Naive B cell (primary cell): ENCODE measurements at regions not wholly inside any gene's neighbourhood (a gene's known extent, or its start where the extent isn't known, plus 50 kb on each side); places are given as distances from the start of the nearest gene placed in this dataset.

Experiments used
- ATAC-seq, 2 donors: fragments of 150-1000 bp; cut with Tn5 transposase; 2 replicates each; pipeline ENCODE4 v1.10.0; 2021; ENCODE audit warnings: low read depth in 2 of 2, mild to moderate bottlenecking in 2 of 2, moderate library complexity in 2 of 2
- DNase-seq: peaks from one replicate; pipeline ENCODE4 v3.0.0; 2022
- H3K27ac Mint-ChIP-seq, 6 donors: one replicate each; pipeline ENCODE4 v1.8.0; 2020 to 2022; ENCODE audit warnings: mild to moderate bottlenecking in 6 of 6, mixed read lengths in 6 of 6, moderate library complexity in 5 of 6, inconsistent platforms in 2 of 6
- H3K27me3 Mint-ChIP-seq, 3 donors: one replicate each; pipeline ENCODE4 v1.8.0; 2021 to 2022; ENCODE audit warnings: mixed read lengths in 3 of 3, mild to moderate bottlenecking in 1 of 3
- H3K36me3 Mint-ChIP-seq, 2 donors: one replicate each; pipeline ENCODE4 v1.8.0; 2020 to 2022; ENCODE audit warnings: mixed read lengths in 2 of 2, inconsistent platforms in 1 of 2, mild to moderate bottlenecking in 1 of 2
- H3K4me1 Mint-ChIP-seq, 3 donors: one replicate each; pipeline ENCODE4 v1.8.0; 2020 to 2022; ENCODE audit warnings: mixed read lengths in 3 of 3, inconsistent platforms in 1 of 3, mild to moderate bottlenecking in 1 of 3, moderate library complexity in 1 of 3
- H3K4me3 Mint-ChIP-seq, 8 donors: one replicate each; pipeline ENCODE4 v1.8.0; 2020 to 2022; ENCODE audit warnings: mild to moderate bottlenecking in 8 of 8, mixed read lengths in 8 of 8, moderate library complexity in 8 of 8, inconsistent platforms in 2 of 8
- H3K9me3 Mint-ChIP-seq, 7 donors: one replicate each; pipeline ENCODE4 v1.8.0; 2020 to 2022; ENCODE audit warnings: mixed read lengths in 7 of 7, mild to moderate bottlenecking in 5 of 7, inconsistent platforms in 2 of 7, moderate library complexity in 1 of 7

GRCh38 chr4:4913628-4914027, 54.2 kb downstream of the MSX1 start:
- no peak overlapping the region for H3K27ac Mint-ChIP-seq
- DNase-seq (no peak), ATAC-seq (no peak)
- no peak overlapping the region for H3K4me3 Mint-ChIP-seq
- H3K9me3 Mint-ChIP-seq = peaks cover 0 to 21% (median 12%) of the 10 kb centered on the region in 7 donors
- H3K36me3 Mint-ChIP-seq = peaks cover 0 to 22% of the 10 kb centered on the region in 2 donors
- peaks cover 3 to 26% (median 7%) of the 10 kb centered on the region in 3 donors for H3K27me3 Mint-ChIP-seq
- peaks cover 4 to 14% (median 7%) of the 10 kb centered on the region in 3 donors for H3K4me1 Mint-ChIP-seq

- peaks cover 0 to 21% (median 12%) of the 10 kb centered on the region in 7 donors for H3K9me3 Mint-ChIP-seq
- peaks cover 0 to 22% of the 10 kb centered on the region in 2 donors for H3K36me3 Mint-ChIP-seq
- no peak for ATAC-seq
- H3K4me1 Mint-ChIP-seq = peaks cover 4 to 14% (median 7%) of the 10 kb centered on the region in 3 donors
- DNase-seq = no peak
- no peak overlapping the region for H3K4me3 Mint-ChIP-seq
- peaks cover 3 to 26% (median 7%) of the 10 kb centered on the region in 3 donors for H3K27me3 Mint-ChIP-seq
- peak overlapping the region in 2 of 6 donors; percentile 47 to 52 for H3K27ac Mint-ChIP-seq
Measured at GRCh38 chr4:4914059-4914820, 54.8 kb downstream of the MSX1 start.

GRCh38 chr4:4914965-4915845, 55.7 kb downstream of the MSX1 start:
- H3K4me1 Mint-ChIP-seq = peaks cover 4 to 14% (median 7%) of the 10 kb centered on the region in 3 donors
- no peak overlapping the region for H3K4me3 Mint-ChIP-seq
- H3K27ac Mint-ChIP-seq = no peak overlapping the region
- H3K36me3 Mint-ChIP-seq = peaks cover 0 to 22% of the 10 kb centered on the region in 2 donors
- DNase-seq = no peak
- peaks cover 0 to 26% (median 3%) of the 10 kb centered on the region in 3 donors for H3K27me3 Mint-ChIP-seq
- H3K9me3 Mint-ChIP-seq = peaks cover 0 to 21% (median 12%) of the 10 kb centered on the region in 7 donors
- ATAC-seq = no peak

GRCh38 chr4:4918067-4918466, 58.6 kb downstream of the MSX1 start:
- Mint-ChIP-seq H3K4me1 (peaks cover 19 to 36% (median 27%) of the 10 kb centered on the region in 3 donors), H3K27ac (peak overlapping the region in 2 of 6 donors; percentile 24 to 67), H3K36me3 (peaks cover 0 to 19% of the 10 kb centered on the region in 2 donors), H3K9me3 (peaks cover 0 to 18% (median 12%) of the 10 kb centered on the region in 7 donors), H3K27me3 (peaks cover 0 to 23% (median 3%) of the 10 kb centered on the region in 3 donors), H3K4me3 (peak overlapping the region in 1 of 8 donors; percentile 29)
- DNase-seq = no peak
- no peak for ATAC-seq

GRCh38 chr4:4919927-4920326, 60.5 kb downstream of the MSX1 start:
- no peak for DNase-seq
- Mint-ChIP-seq H3K4me3 (no peak overlapping the region), H3K27ac (no peak overlapping the region), H3K27me3 (peaks cover 0 to 12% (median 0%) of the 10 kb centered on the region in 3 donors), H3K4me1 (peaks cover 24 to 43% (median 27%) of the 10 kb centered on the region in 3 donors), H3K36me3 (peaks cover 7 to 18% of the 10 kb centered on the region in 2 donors), H3K9me3 (peaks cover 7 to 24% (median 14%) of the 10 kb centered on the region in 7 donors)
- no peak for ATAC-seq

- Mint-ChIP-seq H3K4me1 (peaks cover 26 to 43% (median 27%) of the 10 kb centered on the region in 3 donors), H3K4me3 (peak overlapping the region in 2 of 8 donors; percentile 14 to 77), H3K9me3 (peaks cover 9 to 31% (median 16%) of the 10 kb centered on the region in 7 donors), H3K27me3 (peaks cover 0 to 12% (median 0%) of the 10 kb centered on the region in 3 donors), H3K27ac (peak overlapping the region in 1 of 6 donors; percentile 12), H3K36me3 (peaks cover 7 to 23% of the 10 kb centered on the region in 2 donors)
- ATAC-seq = no peak
- no peak for DNase-seq
Measured at GRCh38 chr4:4921077-4921476, 61.6 kb downstream of the MSX1 start.

- H3K27me3 Mint-ChIP-seq = peaks cover 0 to 8% (median 0%) of the 10 kb centered on the region in 3 donors
- peak overlapping the region in 6 of 8 donors; percentile 3 to 62 (median 48) for H3K4me3 Mint-ChIP-seq
- peaks cover 7 to 22% of the 10 kb centered on the region in 2 donors for H3K36me3 Mint-ChIP-seq
- peaks cover 30 to 38% (median 33%) of the 10 kb centered on the region in 3 donors for H3K4me1 Mint-ChIP-seq
- no peak for ATAC-seq
- no peak for DNase-seq
- peak overlapping the region in 2 of 6 donors; percentile 21 to 79 for H3K27ac Mint-ChIP-seq
- peaks cover 12 to 38% (median 16%) of the 10 kb centered on the region in 7 donors for H3K9me3 Mint-ChIP-seq
Measured at GRCh38 chr4:4922441-4922840, 63.0 kb downstream of the MSX1 start.

GRCh38 chr4:4923201-4923600, 63.7 kb downstream of the MSX1 start:
- H3K36me3 Mint-ChIP-seq = peaks cover 7 to 17% of the 10 kb centered on the region in 2 donors
- H3K9me3 Mint-ChIP-seq = peaks cover 9 to 31% (median 14%) of the 10 kb centered on the region in 7 donors
- peaks cover 28 to 36% (median 33%) of the 10 kb centered on the region in 3 donors for H3K4me1 Mint-ChIP-seq
- peaks cover 0 to 8% (median 0%) of the 10 kb centered on the region in 3 donors for H3K27me3 Mint-ChIP-seq
- no peak for DNase-seq
- no peak for ATAC-seq
- peak overlapping the region in 2 of 8 donors; percentile 3 to 71 for H3K4me3 Mint-ChIP-seq
- H3K27ac Mint-ChIP-seq = peak overlapping the region in 2 of 6 donors; percentile 7 to 57

- ATAC-seq = no peak
- no peak overlapping the region for H3K27ac Mint-ChIP-seq
Measured at GRCh38 chr4:4930677-4931076, 71.2 kb downstream of the MSX1 start.

GRCh38 chr4:4935974-4936373, 76.5 kb downstream of the MSX1 start:
- ATAC-seq = no peak
- DNase-seq = no peak
- Mint-ChIP-seq H3K4me1 (peaks cover 8 to 12% (median 10%) of the 10 kb centered on the region in 3 donors), H3K36me3 (no peaks in the 10 kb centered on the region), H3K4me3 (no peak overlapping the region), H3K9me3 (peaks cover 0 to 3% (median 0%) of the 10 kb centered on the region in 7 donors), H3K27me3 (peaks cover 0 to 6% (median 0%) of the 10 kb centered on the region in 3 donors), H3K27ac (peak overlapping the region in 1 of 6 donors; percentile 34)

More at GRCh38 chr4:4930677-4931076, 71.2 kb downstream of the MSX1 start:
- no peak overlapping the region for H3K4me3 Mint-ChIP-seq
- no peak for DNase-seq
- H3K36me3 Mint-ChIP-seq = peaks cover 0 to 7% of the 10 kb centered on the region in 2 donors
- H3K27me3 Mint-ChIP-seq = no peaks in the 10 kb centered on the region
- peaks cover 17 to 33% (median 20%) of the 10 kb centered on the region in 3 donors for H3K4me1 Mint-ChIP-seq
- H3K9me3 Mint-ChIP-seq = peaks cover 4 to 17% (median 7%) of the 10 kb centered on the region in 7 donors

GRCh38 chr4:4937926-4938325, 78.5 kb downstream of the MSX1 start:
- peaks cover 0 to 6% (median 0%) of the 10 kb centered on the region in 3 donors for H3K27me3 Mint-ChIP-seq
- peaks cover 0 to 3% (median 0%) of the 10 kb centered on the region in 7 donors for H3K9me3 Mint-ChIP-seq
- peaks cover 21 to 31% (median 22%) of the 10 kb centered on the region in 3 donors for H3K4me1 Mint-ChIP-seq
- no peaks in the 10 kb centered on the region for H3K36me3 Mint-ChIP-seq
- H3K27ac Mint-ChIP-seq = no peak overlapping the region
- no peak overlapping the region for H3K4me3 Mint-ChIP-seq
- DNase-seq = no peak
- no peak for ATAC-seq

- ATAC-seq (no peak), DNase-seq (no peak)
- H3K9me3 Mint-ChIP-seq = peaks cover 4 to 15% (median 9%) of the 10 kb centered on the region in 7 donors
- H3K4me3 Mint-ChIP-seq = peak overlapping the region in 2 of 8 donors; percentile 53 to 76
- H3K27ac Mint-ChIP-seq = peak overlapping the region in 4 of 6 donors; percentile 1 to 97 (median 15)
- peaks cover 38 to 68% (median 40%) of the 10 kb centered on the region in 3 donors for H3K4me1 Mint-ChIP-seq
- peaks cover 0 to 6% (median 0%) of the 10 kb centered on the region in 3 donors for H3K27me3 Mint-ChIP-seq
- peaks cover 0 to 5% of the 10 kb centered on the region in 2 donors for H3K36me3 Mint-ChIP-seq
Measured at GRCh38 chr4:4941751-4942150, 77.5 kb downstream of the CYTL1 start.
